Fibroblast of villous mesenchyme (primary cell): ENCODE measurements at regions not wholly inside any gene's neighbourhood (a gene's known extent, or its start where the extent isn't known, plus 50 kb on each side); places are given as distances from the start of the nearest gene placed in this dataset.

ENCODE experiments used
- DNase-seq: peaks from one replicate; pipeline ENCODE4 v3.0.0-alpha.2; 2010; ENCODE audit warnings: low read depth
- H3K4me3 ChIP-seq: 2 replicates; pipeline ENCODE4 v1.5.1; 2011; ENCODE audit warnings: low read depth, mild to moderate bottlenecking, low read length
- CTCF ChIP-seq: IDR thresholded peaks from 2 replicates; pipeline ENCODE4 v1.5.1; 2012; ENCODE audit warnings: low read depth, mild to moderate bottlenecking, low read length; ENCODE audit not compliant: insufficient read depth

GRCh38 chr13:111658145-111659100, 338.0 kb downstream of the TEX29 start:
- DNase-seq = no peak
- no peak for TF ChIP-seq CTCF
- no peak overlapping the region for H3K4me3 ChIP-seq

GRCh38 chr13:111659219-111659775, 338.9 kb downstream of the TEX29 start:
- no peak for TF ChIP-seq CTCF
- H3K4me3 ChIP-seq = no peak overlapping the region
- no peak for DNase-seq

- no peak for TF ChIP-seq CTCF
- H3K4me3 ChIP-seq = no peak overlapping the region
- DNase-seq = no peak
These were observed 339.4 kb downstream of the TEX29 start for GRCh38 chr13:111659842-111660241.

GRCh38 chr13:111661052-111661451, 340.6 kb downstream of the TEX29 start:
- no peak for DNase-seq
- no peak overlapping the region for H3K4me3 ChIP-seq
- TF ChIP-seq CTCF = no peak

- no peak for TF ChIP-seq CTCF
- DNase-seq = no peak
- H3K4me3 ChIP-seq = no peak overlapping the region
These were observed 341.3 kb downstream of the TEX29 start for GRCh38 chr13:111661776-111662175.

- TF ChIP-seq CTCF = no peak
- H3K4me3 ChIP-seq = no peak overlapping the region
- DNase-seq = no peak
These were observed 342.0 kb downstream of the TEX29 start for GRCh38 chr13:111662451-111662850.

- TF ChIP-seq CTCF = no peak
- DNase-seq = no peak
- no peak overlapping the region for H3K4me3 ChIP-seq
These were observed 342.5 kb downstream of the TEX29 start for GRCh38 chr13:111662895-111663294.
